ENCODE measurements at regions not wholly inside any gene's neighbourhood (a gene's known extent, or its start where the extent isn't known, plus 50 kb on each side); places are given as distances from the start of the nearest gene placed in this dataset.

DNA sequence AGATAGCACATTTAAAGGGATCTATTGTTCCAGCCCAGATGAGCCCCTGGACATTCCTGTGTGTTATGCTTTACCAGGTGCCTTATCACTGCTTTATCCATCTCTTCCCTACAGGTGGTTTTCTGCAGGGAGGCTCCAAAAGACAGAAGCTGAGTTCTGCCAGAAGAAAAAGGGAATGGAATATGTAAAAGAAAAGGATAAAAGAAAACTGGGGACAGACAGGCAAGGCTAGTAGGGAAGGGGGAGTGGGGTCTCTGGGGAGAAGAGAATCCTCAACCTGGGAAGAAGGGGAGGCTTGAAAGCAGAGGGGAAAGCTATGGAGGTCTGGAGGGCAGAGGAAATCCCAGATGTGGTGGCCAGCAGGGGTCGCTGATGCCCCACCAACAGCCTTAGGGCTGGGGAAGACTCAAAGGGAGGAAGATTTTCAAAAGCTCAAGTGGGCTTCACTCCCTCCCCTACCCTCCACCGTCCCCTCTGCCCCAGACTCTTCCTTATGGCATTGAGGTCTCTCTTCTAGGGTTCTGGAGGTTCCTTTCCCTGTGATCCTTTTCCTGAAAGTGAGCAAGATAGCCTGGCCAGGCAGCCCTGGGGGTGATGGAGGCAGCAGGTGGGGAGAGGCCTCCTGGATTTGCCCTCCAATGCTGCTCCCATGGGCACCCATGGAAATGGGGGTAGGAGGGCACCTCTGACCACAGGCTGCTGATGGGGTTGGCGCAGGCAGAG is 178.1 kb upstream of the PKDCC start:
- FAIRE-seq = no peak

- FAIRE-seq = no peak
These were observed 177.6 kb upstream of the PKDCC start for GRCh38 chr2:41870265-41870585.

- no peak for FAIRE-seq
These were observed 176.7 kb upstream of the PKDCC start for GRCh38 chr2:41871080-41871479.

DNA sequence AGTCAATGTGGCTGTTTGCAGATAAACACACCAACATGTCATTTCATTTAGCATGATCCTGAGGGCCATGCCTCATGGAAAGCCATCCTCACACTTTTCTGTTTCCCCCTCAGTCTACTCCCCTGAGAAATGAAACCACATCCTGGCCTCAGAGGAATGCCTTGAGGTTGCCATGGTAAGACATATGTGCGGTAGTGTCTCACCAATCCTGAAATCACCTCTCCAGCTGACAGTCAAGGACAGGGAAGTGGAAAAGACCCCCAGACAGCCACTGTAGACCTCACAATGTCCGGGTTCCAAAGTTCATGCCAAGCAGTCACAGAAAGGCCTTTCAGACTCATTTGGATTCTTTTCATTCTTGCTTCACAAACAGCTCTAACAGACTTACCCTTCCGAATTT is 175.2 kb upstream of the PKDCC start:
- FAIRE-seq = no peak

DNA sequence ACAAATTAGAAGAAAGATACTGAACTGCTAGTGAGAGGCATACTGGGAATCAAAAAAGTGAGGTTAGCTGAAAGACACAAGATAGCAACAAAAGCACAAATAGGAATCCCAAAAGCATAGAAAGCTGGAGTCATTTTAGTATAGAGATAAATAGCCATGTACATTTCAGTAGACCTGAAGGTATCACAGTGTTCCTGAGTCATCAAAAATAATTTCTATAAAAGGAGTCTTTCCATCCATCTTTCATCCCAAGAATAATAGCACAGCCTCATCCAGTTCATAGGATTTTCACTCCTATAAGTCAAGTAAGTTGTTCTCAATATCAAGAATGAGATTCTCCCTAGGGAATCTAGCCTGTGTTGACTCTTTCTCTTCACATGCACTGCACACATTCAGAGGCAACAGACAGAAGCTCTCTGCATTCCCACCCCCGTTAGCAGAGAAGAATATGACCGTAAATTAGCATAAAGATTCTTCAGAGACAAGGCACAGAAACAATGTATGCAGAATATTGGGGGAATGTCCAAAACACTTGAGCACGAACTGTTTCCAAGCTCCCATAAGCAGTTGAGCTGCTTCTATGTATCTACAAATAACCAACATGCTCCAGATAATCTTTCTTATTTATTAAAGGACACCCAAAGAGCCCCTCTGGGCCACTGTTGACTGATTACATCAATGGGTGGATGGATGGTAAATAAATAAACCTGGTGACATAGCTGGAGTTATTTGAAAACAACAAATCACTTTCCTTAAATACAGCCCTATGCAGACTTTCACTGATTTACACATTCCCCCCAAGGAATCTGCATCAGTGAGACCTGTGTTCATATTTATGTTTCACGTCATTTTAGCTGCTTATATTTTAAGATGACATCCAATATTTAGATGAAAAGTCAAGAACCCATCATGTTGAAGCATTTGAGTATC is 174.5 kb upstream of the PKDCC start:
- FAIRE-seq = no peak

GRCh38 chr2:41877114-41877678 is 170.6 kb upstream of the PKDCC start:
- FAIRE-seq = no peak

DNA sequence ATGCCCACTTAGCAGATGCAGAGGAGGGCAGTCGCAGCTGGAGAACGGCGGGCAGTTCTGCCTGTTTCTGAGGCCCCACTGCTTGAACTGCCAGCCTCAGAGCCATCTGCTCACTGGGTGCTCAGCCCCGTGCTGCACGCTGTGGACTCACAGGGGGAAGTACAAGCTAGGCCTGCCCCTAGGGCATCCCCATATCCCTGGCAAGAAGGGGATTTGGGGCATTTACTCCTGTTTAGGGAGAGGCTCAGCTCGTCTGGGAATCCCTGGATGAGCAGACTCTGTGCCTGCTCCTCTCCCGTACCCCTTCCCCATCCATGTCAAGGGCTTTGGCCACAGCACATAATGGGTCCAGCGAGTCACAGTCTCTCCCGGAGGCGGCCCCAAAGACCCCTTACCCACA is 169.8 kb upstream of the PKDCC start:
- no peak for FAIRE-seq

GRCh38 chr2:41878716-41879234 is 169.0 kb upstream of the PKDCC start:
- no peak for FAIRE-seq

DNA sequence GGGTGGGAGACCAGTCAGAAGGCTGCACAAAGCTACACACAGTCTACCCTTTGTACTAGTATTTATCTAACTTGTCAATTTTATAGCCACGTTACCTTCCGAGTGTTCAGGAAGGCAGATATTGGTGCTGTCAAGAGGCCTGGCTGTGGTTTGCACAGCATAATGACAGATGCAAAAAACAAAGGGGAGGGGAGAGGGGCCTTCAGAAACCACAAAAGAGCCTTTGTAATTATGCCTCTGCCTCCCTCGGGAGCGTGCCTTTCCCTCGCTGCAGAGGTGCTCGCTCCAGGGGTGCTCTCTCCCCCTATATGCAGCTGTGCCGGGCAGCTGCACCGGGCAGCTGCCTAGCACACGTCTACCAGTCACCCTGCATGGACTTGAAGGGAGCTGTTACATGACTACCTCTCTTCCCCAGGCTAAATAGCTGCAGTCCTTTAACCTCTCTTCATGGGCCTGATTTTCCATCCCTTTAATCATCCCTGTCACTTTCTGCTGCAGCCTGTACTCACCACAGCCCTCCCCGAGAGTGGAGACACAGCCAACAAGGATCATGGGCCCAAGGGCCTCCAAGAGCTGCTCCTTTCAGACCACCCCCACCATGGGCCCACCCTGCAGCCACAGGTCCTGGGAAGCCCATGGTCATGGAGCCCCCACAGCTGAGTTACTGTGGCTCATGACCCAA is 168.4 kb upstream of the PKDCC start:
- no peak for FAIRE-seq

- no peak for FAIRE-seq
These were observed 167.1 kb upstream of the PKDCC start for GRCh38 chr2:41880561-41881243.

DNA sequence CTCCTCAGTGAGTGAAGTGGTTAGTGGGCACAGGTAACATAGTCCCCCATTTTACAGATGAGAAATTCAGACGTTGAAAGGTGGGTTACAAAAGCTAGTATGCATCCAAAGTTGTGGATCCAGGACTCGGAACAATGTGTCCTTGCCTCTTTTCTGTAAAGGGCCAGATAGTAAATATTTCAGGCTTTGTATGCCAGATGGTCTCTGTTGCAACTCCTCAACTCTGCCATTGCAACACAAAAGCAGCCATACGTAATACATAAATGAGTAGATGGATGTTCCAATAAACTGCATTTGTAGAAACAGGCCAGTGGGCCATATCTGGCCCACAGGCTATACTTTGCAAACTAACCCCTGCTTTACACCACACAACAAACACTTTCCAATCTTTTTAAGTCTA is 166.6 kb upstream of the PKDCC start:
- no peak for FAIRE-seq

- no peak for FAIRE-seq
These were observed 163.1 kb upstream of the PKDCC start for GRCh38 chr2:41884718-41885117.

DNA sequence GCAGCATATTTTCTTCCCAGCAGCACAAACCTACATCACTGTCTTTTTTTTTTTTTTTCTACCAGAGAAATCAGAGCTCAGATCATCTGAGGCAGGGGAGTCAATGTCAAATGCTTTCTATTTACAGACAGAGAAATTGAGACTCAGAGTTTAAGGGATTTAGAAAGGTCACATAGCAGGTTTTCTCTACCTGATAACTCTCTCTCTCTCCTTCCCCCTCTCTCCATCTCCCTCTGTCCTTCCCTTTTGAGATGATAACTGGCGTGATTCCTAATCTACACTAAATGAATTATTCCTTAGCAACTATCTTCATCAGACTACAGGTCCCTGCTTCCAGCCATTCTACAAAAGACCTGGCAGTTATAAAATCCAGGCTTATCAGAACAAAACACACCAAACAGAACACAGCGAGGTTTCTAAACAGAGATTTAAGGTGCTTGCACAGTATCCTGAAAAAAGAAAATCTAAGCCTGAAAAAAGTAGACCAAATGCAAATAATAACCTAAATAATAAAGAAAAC is 161.6 kb upstream of the PKDCC start:
- FAIRE-seq = no peak

DNA sequence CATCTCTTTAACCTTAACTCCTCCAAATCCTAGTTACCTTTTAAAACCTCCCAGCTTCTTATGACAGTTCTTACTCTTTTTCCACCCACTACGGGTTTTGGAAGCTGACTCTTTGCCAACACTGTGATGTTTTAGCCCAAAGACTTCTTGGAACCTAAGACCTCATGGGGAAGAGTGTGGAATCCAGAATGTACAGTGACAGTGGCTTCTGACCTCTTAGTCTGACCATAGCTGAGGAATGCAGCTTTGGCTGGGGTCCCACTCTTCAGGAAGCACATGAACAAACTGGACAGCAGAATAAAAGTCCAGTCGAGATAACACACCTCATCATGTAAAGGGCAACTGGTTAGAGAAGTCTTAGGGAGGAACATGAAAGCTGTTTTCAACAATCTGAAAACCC is 161.1 kb upstream of the PKDCC start:
- FAIRE-seq = no peak

- no peak for FAIRE-seq
These were observed 157.5 kb upstream of the PKDCC start for GRCh38 chr2:41890341-41890740.

- FAIRE-seq = no peak
These were observed 155.3 kb upstream of the PKDCC start for GRCh38 chr2:41892476-41892875.

DNA sequence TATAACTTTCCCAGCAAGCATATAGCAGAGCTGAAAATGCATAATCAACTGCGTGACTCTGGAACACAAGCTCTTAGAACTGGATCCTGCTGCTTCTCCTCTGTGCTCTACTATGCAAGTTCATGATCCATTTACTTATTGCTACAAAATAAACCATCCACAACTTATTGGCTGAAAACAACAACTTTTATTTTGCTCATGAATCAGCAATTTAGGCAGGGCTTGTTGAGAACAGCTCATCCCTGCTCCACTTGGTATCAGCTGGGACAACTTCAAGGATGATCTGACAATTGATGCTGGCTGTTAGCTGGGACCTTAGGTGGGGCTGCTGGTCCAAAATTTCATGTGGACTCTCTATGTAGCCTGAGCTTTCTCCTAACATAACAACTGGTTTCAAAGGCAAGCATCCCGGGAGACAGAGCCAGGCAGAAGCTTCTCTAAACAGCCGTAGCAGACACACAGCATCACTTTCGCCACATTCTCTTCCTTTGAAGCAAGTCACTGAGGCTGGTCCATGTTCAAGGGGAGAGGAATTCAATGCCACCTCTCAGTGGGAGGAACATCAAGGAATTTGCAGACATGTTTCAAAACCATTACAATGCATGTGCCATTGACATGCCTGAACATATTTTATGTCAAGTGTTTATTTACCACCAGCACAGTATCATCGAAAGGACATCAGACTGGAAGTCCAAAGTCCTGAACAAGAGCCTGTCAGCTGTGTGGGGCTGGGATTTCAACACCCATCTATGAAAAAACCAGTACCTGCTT is 153.1 kb upstream of the PKDCC start:
- no peak for FAIRE-seq

- FAIRE-seq = no peak
These were observed 152.5 kb upstream of the PKDCC start for GRCh38 chr2:41895334-41895664.

GRCh38 chr2:41896186-41896846 is 151.5 kb upstream of the PKDCC start:
- no peak for FAIRE-seq

- FAIRE-seq = no peak
These were observed 148.6 kb upstream of the PKDCC start for GRCh38 chr2:41899189-41899588.

GRCh38 chr2:41900101-41900577 is 147.7 kb upstream of the PKDCC start:
- no peak for FAIRE-seq
